HL-60 (cell line): ENCODE measurements at regions not wholly inside any gene's neighbourhood (a gene's known extent, or its start where the extent isn't known, plus 50 kb on each side); places are given as distances from the start of the nearest gene placed in this dataset.

Experiments
- CTCF ChIP-seq: IDR thresholded peaks from one replicate; pipeline ENCODE4 v1.5.1; 2011; ENCODE audit warnings: low read length, control low read depth, inconsistent platforms; ENCODE audit not compliant: insufficient read depth
- POLR2AphosphoS5 ChIP-seq: IDR thresholded peaks from 2 replicates; pipeline ENCODE4 v1.6.1; 2012; ENCODE audit warnings: low read depth

- TF ChIP-seq CTCF, result no peak
- TF ChIP-seq POLR2AphosphoS5, result no peak
Observed at GRCh38 chr14:56894591-56894991, 84.3 kb upstream of the OTX2 start.
